ENCODE measurements at regions not wholly inside any gene's neighbourhood (a gene's known extent, or its start where the extent isn't known, plus 50 kb on each side); places are given as distances from the start of the nearest gene placed in this dataset.

- no peak for TF ChIP-seq CTCF (IDR thresholded peaks at IDR 0.05)
- no peak for TF ChIP-seq POLR2A (IDR thresholded peaks at IDR 0.05)
Observed at GRCh38 chr15:93488296-93488713, 399.3 kb upstream of the RGMA start.
